ENCODE measurements at regions not wholly inside any gene's neighbourhood (a gene's known extent, or its start where the extent isn't known, plus 50 kb on each side); places are given as distances from the start of the nearest gene placed in this dataset.

DNA sequence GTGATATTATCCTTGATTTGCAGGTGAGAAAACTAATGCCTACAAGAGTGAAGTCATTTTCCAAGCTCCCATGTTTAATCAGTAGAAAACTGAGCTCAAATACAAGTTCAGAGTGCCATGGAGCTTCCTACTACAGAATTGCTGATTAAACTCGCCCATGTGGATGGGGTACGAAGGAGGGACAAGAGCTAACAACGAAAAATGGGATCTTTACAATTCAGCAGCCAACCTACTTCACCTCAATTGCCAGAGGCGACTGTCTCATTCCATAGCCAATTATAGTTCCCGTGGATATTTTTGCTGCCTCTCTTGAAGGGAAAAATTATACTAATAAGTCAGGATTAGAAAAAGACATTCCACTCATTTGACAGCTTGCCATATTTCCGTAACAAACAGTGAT is 1155.1 kb downstream of the OLFM4 start:
- CTCF ChIA-PET, result no interaction called here
- TF ChIP-seq CTCF (IDR thresholded peaks at IDR 0.05; ENCODE audit: control extremely low read depth, extremely low read depth, low read depth, missing control alignments), result no peak
- POLR2A ChIA-PET, result no interaction called here
- no peak for DNase-seq (ENCODE audit: extremely low spot score)

GRCh38 chr13:54184576-54184975 is 1156.0 kb downstream of the OLFM4 start:
- TF ChIP-seq CTCF (IDR thresholded peaks at IDR 0.05; ENCODE audit: control extremely low read depth, extremely low read depth, low read depth, missing control alignments), result no peak
- ChIA-PET CTCF (no interaction called here), POLR2A (no interaction called here)
- no peak for DNase-seq (ENCODE audit: extremely low spot score)

- TF ChIP-seq CTCF (IDR thresholded peaks at IDR 0.05; ENCODE audit: control extremely low read depth, extremely low read depth, low read depth, missing control alignments), result no peak
- ChIA-PET CTCF (no interaction called here), POLR2A (no interaction called here)
- no peak for DNase-seq (ENCODE audit: extremely low spot score)
These were observed 1156.5 kb downstream of the OLFM4 start for GRCh38 chr13:54185101-54185500.

DNA sequence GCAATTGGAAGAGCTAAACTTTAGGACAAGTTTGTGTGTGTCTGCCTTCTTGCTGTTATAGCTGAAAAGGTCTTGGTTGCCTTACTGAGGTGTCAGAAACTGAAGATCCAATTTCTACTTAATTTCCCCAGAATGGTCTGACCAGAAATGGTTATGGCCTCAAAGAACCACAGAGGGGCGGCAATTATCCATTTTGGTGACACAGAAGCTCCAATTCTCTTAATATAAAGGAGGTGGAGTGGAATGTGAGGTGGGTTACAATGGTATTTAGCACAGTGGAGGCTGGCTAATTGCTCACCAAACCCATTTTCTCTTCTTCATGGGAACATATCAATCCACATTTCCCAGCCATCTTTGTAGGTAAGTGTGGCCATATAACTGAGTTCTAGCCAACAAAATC is 1157.2 kb downstream of the OLFM4 start:
- CTCF ChIA-PET, result no interaction called here
- no peak for TF ChIP-seq CTCF (IDR thresholded peaks at IDR 0.05; ENCODE audit: control extremely low read depth, extremely low read depth, low read depth, missing control alignments)
- no peak for DNase-seq (ENCODE audit: extremely low spot score)
- POLR2A ChIA-PET, result no interaction called here

DNA sequence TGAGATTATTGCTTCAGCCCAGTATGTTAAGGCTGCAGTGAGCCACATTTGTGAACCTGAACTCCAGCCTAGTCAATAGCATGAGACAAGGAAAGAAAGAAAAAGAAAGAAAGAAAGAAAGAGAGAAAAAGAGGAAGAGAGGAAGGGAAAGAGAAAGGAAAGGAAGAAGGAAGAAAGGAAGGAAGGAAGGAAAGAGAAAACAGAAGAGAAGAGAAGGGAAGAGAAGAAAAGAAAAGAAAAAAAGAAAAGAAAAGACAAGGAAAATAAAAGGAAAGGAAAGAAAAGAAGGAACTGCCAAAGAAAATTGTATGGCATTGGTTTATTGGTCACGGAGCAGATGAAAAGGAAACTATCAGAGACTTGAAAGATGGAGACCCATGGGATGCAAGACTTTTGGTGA is 1158.8 kb downstream of the OLFM4 start:
- TF ChIP-seq CTCF (IDR thresholded peaks at IDR 0.05; ENCODE audit: control extremely low read depth, extremely low read depth, low read depth, missing control alignments), result no peak
- DNase-seq (ENCODE audit: extremely low spot score), result no peak
- ChIA-PET POLR2A (no interaction called here), CTCF (interaction anchor here (1.6 kb wide), 1 partner anchor 11 kb away, joined by 5 read pairs; no protein-coding TSS in a partner anchor)

GRCh38 chr13:54194233-54195024 is 1165.8 kb downstream of the OLFM4 start:
- CTCF ChIA-PET, result interaction anchor here (1.4 to 2.0 kb wide), 2 partner anchors 10 to 14 kb away, joined by 3 to 7 read pairs; no protein-coding TSS in a partner anchor
- TF ChIP-seq CTCF (IDR thresholded peaks at IDR 0.05; ENCODE audit: control extremely low read depth, extremely low read depth, low read depth, missing control alignments), result no peak
- POLR2A ChIA-PET, result no interaction called here
- no peak for DNase-seq (ENCODE audit: extremely low spot score)
